Gastrocnemius medialis (tissue), 4 donors: ENCODE measurements at regions not wholly inside any gene's neighbourhood (a gene's known extent, or its start where the extent isn't known, plus 50 kb on each side); places are given as distances from the start of the nearest gene placed in this dataset.

Experiments used
- ATAC-seq, 2 donors: fragments of 150-250 bp; one replicate each; pipeline ENCODE4 v1.9.1; 2016
- DNase-seq, 2 donors: peaks; one replicate each; pipeline ENCODE4 v3.0.0-alpha.2; 2019
- H3K27ac ChIP-seq, 4 donors: fragments of 200-600 bp; sonication (generic); 1 replicate in 1 of 4; 2 replicates in 3 of 4; pipeline ENCODE4 v1.5.1; 2016 to 2018; ENCODE audit warnings: mild to moderate bottlenecking in 2 of 4, moderate library complexity in 1 of 4
- H3K27me3 ChIP-seq, 3 donors: fragments of 200-600 bp; sonication (generic) in 2 of 3; 1 replicate in 1 of 3; 2 replicates in 2 of 3; pipeline versions ENCODE4 v1.5.1 to v1.6.0; 2016 to 2019; ENCODE audit warnings: mild to moderate bottlenecking in 1 of 3, moderate library complexity in 1 of 3
- H3K36me3 ChIP-seq, 2 donors: fragments of 200-600 bp; sonication (generic) in 1 of 2; one replicate each; pipeline ENCODE4 v1.5.1; 2017 to 2018
- H3K4me1 ChIP-seq, 2 donors: fragments of 200-600 bp; sonication (generic) in 1 of 2; one replicate each; pipeline ENCODE4 v1.5.1; 2016 to 2017; ENCODE audit warnings: mild to moderate bottlenecking in 2 of 2
- H3K4me3 ChIP-seq, 4 donors: fragments of 200-600 bp; sonication (generic) in 3 of 4; 1 replicate in 1 of 4; 2 replicates in 3 of 4; pipeline ENCODE4 v1.5.1; 2016 to 2019; ENCODE audit warnings: mild to moderate bottlenecking in 2 of 4
- H3K9me3 ChIP-seq, 3 donors: fragments of 200-600 bp; sonication (generic) in 2 of 3; 1 replicate in 1 of 3; 2 replicates in 2 of 3; pipeline ENCODE4 v1.5.1; 2016 to 2019
- POLR2A ChIP-seq, 2 donors: fragments of 450-650 bp; IDR thresholded peaks; one replicate each; pipeline ENCODE4 v1.6.1; 2017; ENCODE audit warnings: antibody characterized with exemption in 2 of 2, mild to moderate bottlenecking in 2 of 2, moderate library complexity in 2 of 2
- in situ Hi-C, 4 donors: fragments of 200-750 bp; cut with MboI; loops; one replicate each; pipeline versions ENCODE4 v1.15.0 to v1.8.0; 2017; ENCODE audit warnings: low sequenced_read_pairs in 4 of 4
- intact Hi-C: fragments of 100-400 bp; cut with DNase I; formaldehyde crosslinking; loops from one replicate; pipeline ENCODE4 v1.15.1; 2023; ENCODE audit warnings: low total_unique reads
- TF ChIP-seq, protein P1 (sequence below), 5 experiments: fragments of 450-650 bp in 3 of 5; fragments of 200-600 bp in 2 of 5; sonication (generic) in 2 of 5; IDR thresholded peaks in 4 of 5; conservative IDR thresholded peaks in 1 of 5; 1 replicate in 4 of 5; 2 replicates in 1 of 5; pipeline ENCODE4 v1.5.1; 2016 to 2019; ENCODE audit warnings: antibody characterized with exemption in 5 of 5, mild to moderate bottlenecking in 3 of 5, moderate library complexity in 3 of 5

DNA sequence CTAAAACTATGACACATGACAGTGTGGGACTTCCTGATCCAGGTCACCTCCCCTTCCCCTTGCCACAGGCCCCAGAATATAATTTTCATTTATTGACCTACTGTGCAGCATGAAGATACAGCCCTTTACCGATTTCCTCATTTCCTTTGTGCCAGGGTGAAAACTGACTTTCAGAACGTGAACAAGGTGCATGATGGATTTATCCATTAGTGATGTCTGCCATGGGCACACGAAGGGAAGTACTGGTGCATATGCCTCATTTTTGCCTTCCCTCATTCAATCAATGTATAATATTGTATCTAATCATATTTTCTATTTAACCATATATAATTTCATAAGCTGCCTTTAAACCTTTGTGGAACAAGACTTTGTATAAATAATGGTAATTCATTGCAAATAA is 144.4 kb upstream of the WNT4 start:
- DNase-seq = no peak
- intact Hi-C loops = no loop called here
- H3K36me3 ChIP-seq = no peaks in the 10 kb centered on the region
- peaks cover 0 to 3% (median 3%) of the 10 kb centered on the region in 3 donors for H3K27me3 ChIP-seq
- H3K4me3 ChIP-seq = no peak overlapping the region
- H3K27ac ChIP-seq = no peak overlapping the region
- no peaks in the 10 kb centered on the region for H3K9me3 ChIP-seq
- TF ChIP-seq POLR2A (IDR thresholded peaks at IDR 0.05) = no peak
- TF ChIP-seq, protein P1, sequence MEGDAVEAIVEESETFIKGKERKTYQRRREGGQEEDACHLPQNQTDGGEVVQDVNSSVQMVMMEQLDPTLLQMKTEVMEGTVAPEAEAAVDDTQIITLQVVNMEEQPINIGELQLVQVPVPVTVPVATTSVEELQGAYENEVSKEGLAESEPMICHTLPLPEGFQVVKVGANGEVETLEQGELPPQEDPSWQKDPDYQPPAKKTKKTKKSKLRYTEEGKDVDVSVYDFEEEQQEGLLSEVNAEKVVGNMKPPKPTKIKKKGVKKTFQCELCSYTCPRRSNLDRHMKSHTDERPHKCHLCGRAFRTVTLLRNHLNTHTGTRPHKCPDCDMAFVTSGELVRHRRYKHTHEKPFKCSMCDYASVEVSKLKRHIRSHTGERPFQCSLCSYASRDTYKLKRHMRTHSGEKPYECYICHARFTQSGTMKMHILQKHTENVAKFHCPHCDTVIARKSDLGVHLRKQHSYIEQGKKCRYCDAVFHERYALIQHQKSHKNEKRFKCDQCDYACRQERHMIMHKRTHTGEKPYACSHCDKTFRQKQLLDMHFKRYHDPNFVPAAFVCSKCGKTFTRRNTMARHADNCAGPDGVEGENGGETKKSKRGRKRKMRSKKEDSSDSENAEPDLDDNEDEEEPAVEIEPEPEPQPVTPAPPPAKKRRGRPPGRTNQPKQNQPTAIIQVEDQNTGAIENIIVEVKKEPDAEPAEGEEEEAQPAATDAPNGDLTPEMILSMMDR (IDR thresholded peaks at IDR 0.05 in 4 of 5, conservative IDR thresholded peaks at IDR 0.05 in 1 of 5) = no peak
- in situ Hi-C loops = no loop called here
- ATAC-seq = no peak
- H3K4me1 ChIP-seq = no peaks in the 10 kb centered on the region

DNA sequence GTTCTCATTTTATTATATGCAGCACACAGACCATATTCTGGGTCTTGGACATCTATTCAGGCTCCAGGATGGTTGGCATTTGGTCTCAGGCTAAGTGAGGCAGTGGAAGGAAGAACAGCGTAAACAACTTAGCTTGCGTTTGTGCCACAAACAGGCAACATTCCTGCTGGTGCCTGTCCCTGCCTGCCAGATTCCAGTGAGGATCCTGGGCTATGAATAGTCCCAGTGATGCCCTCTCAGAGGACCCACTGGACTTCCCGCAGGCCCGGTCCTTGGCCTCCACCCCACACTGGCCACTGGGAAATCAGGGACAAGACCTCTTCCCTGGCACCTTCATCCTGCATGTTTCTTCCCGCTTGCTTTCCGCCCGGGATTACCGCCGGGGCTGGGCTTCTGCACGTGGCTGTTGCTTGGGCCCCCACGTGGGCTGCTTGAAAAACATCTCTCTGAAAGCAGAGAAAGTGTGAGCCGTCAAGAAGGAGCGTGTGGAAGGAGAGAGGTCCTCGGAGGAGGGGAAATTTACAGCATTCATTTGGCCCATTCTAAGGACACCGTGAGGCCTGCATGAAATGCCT is 145.1 kb upstream of the WNT4 start:
- H3K36me3 ChIP-seq = no peaks in the 10 kb centered on the region
- TF ChIP-seq, protein P1 (IDR thresholded peaks at IDR 0.05 in 4 of 5, conservative IDR thresholded peaks at IDR 0.05 in 1 of 5) = no peak
- TF ChIP-seq POLR2A (IDR thresholded peaks at IDR 0.05) = no peak
- in situ Hi-C loops = no loop called here
- DNase-seq (no peak), ATAC-seq (no peak)
- H3K9me3 ChIP-seq = no peaks in the 10 kb centered on the region
- H3K4me1 ChIP-seq = no peaks in the 10 kb centered on the region
- no peak overlapping the region for H3K4me3 ChIP-seq
- H3K27me3 ChIP-seq = peaks cover 0 to 3% (median 3%) of the 10 kb centered on the region in 3 donors
- intact Hi-C loops = no loop called here
- H3K27ac ChIP-seq = no peak overlapping the region

DNA sequence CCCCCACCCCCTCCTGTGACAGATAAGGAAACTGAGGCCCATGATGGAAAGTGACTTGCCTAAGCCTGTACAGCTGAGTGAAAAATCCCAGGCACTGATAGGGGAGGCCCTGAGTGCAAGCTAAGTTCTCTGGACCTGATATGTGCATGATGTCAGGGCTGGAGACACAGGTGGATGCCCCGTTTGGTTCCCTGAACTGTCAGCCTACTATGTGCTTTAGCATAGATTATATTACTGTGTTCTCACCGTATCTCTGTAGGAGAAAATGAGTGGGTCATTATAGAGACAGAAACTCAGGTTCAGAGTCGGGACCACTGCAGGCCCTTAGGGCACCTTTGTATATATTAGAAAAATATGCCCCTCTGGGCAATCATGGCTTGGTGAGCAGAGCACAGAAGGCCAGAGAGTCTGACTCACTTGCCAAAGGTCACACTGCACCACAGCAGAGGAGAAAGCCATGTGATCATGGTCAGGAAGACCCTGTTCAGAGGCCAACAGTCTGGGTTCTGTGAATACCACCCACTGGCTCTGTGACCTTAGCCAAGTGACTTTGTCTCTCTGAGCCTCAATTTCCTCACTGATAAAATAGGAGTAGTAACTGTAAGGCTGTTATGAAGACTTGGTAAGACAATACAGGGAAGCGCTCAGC is 145.8 kb upstream of the WNT4 start:
- peaks cover 0 to 4% (median 3%) of the 10 kb centered on the region in 3 donors for H3K27me3 ChIP-seq
- in situ Hi-C loops (no loop called here), intact Hi-C loops (no loop called here)
- no peak for DNase-seq
- H3K4me1 ChIP-seq = no peaks in the 10 kb centered on the region
- ATAC-seq = no peak
- no peak overlapping the region for H3K27ac ChIP-seq
- TF ChIP-seq, protein P1 (IDR thresholded peaks at IDR 0.05 in 4 of 5, conservative IDR thresholded peaks at IDR 0.05 in 1 of 5) = no peak
- TF ChIP-seq POLR2A (IDR thresholded peaks at IDR 0.05) = no peak
- no peaks in the 10 kb centered on the region for H3K9me3 ChIP-seq
- no peak overlapping the region for H3K4me3 ChIP-seq
- H3K36me3 ChIP-seq = no peaks in the 10 kb centered on the region

DNA sequence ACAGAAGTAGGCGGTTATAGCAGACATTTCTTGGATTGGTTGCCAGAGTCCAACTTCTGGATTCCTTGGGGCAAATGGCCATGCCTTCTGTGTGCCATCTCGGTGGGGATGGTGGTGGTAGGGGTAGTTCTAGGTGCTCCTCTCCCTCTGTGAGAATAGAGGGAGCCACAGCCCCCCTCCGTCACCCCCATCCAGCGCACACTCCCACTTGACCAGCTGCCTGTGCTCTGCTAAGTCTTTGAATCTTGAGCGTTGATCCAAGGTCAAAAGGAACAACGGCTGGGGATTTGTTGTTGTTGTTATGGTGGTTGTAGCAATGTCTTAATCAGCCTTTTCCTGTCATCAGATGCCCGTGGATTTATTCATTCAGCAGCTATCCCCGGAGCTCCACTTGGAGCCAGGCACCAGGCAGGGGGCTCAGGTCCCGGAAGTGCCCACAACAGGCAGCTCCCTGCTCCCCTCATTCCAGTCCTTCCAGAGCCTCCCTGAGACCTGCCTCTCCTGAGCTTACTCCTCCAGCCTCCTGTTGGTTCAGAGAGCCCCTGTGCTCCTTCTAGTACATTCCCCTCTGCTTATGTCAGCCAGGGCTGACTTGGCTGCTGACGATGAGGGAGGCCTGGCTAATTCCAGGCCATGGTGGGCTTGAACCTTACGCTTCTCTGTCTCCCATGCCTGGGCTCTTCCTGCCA is 146.6 kb upstream of the WNT4 start:
- in situ Hi-C loops = no loop called here
- Histone ChIP-seq H3K27me3 (peaks cover 0 to 7% (median 3%) of the 10 kb centered on the region in 3 donors), H3K36me3 (no peaks in the 10 kb centered on the region), H3K4me1 (no peaks in the 10 kb centered on the region), H3K27ac (no peak overlapping the region), H3K9me3 (no peaks in the 10 kb centered on the region), H3K4me3 (no peak overlapping the region)
- TF ChIP-seq, protein P1 (IDR thresholded peaks at IDR 0.05 in 4 of 5, conservative IDR thresholded peaks at IDR 0.05 in 1 of 5) = no peak
- no peak for TF ChIP-seq POLR2A (IDR thresholded peaks at IDR 0.05)
- ATAC-seq (no peak), DNase-seq (no peak)
- intact Hi-C loops = no loop called here
